SIG-M5 (cell line): ENCODE measurements at regions not wholly inside any gene's neighbourhood (a gene's known extent, or its start where the extent isn't known, plus 50 kb on each side); places are given as distances from the start of the nearest gene placed in this dataset.

Experiments used
- DNase-seq: peaks from one replicate; lab custom pipeline; 2025; lab: John Stamatoyannopoulos, UW

- no peak for DNase-seq
Observed at GRCh38 chr14:97395068-97395467, 597.9 kb downstream of the VRK1 start.

GRCh38 chr14:97401714-97402113 is 604.5 kb downstream of the VRK1 start:
- DNase-seq, result no peak

GRCh38 chr14:97402279-97402678 is 605.1 kb downstream of the VRK1 start:
- DNase-seq, result no peak

GRCh38 chr14:97407701-97408407 is 610.7 kb downstream of the VRK1 start:
- DNase-seq, result no peak

GRCh38 chr14:97408503-97408902 is 611.3 kb downstream of the VRK1 start:
- DNase-seq, result no peak

- DNase-seq, result no peak
Observed at GRCh38 chr14:97408937-97409815, 612.0 kb downstream of the VRK1 start.

- DNase-seq, result no peak
Observed at GRCh38 chr14:97410667-97411620, 613.8 kb downstream of the VRK1 start.

GRCh38 chr14:97411938-97412612 is 614.9 kb downstream of the VRK1 start:
- DNase-seq, result no peak

- no peak for DNase-seq
Observed at GRCh38 chr14:97413022-97413539, 615.9 kb downstream of the VRK1 start.

- no peak for DNase-seq
Observed at GRCh38 chr14:97413966-97414717, 617.0 kb downstream of the VRK1 start.

GRCh38 chr14:97414718-97415098 is 617.5 kb downstream of the VRK1 start:
- DNase-seq, result no peak

GRCh38 chr14:97415907-97416306 is 618.7 kb downstream of the VRK1 start:
- no peak for DNase-seq

GRCh38 chr14:97416550-97416949 is 619.4 kb downstream of the VRK1 start:
- no peak for DNase-seq

- no peak for DNase-seq
Observed at GRCh38 chr14:97417331-97417730, 620.1 kb downstream of the VRK1 start.

- DNase-seq, result no peak
Observed at GRCh38 chr14:97420211-97420610, 623.0 kb downstream of the VRK1 start.

- no peak for DNase-seq
Observed at GRCh38 chr14:97426776-97427175, 629.6 kb downstream of the VRK1 start.

GRCh38 chr14:97428808-97429440 is 631.7 kb downstream of the VRK1 start:
- DNase-seq, result no peak

- no peak for DNase-seq
Observed at GRCh38 chr14:97432586-97432985, 635.4 kb downstream of the VRK1 start.

GRCh38 chr14:97441740-97442362 is 644.7 kb downstream of the VRK1 start:
- no peak for DNase-seq

GRCh38 chr14:97442363-97442762 is 645.2 kb downstream of the VRK1 start:
- DNase-seq, result no peak
